ENCODE measurements at regions not wholly inside any gene's neighbourhood (a gene's known extent, or its start where the extent isn't known, plus 50 kb on each side); places are given as distances from the start of the nearest gene placed in this dataset.

DNA sequence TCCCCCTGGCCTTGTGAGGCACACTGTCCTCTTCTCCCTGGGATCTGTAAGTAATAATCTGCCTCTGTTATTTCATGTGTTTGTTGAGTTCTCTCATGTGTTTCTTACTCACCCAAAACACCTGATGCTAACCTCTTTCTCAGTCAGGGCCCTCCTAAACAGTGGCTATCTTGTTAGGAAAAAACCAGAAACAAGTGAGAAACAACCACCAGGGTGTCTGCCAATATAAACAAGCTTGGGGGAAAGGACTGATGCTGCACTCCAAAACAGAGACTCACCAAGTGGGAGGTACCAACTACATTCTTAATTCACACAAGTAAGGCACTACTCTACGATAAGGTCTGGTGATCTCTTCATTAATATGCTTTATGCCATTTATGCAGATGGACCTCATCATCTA lies 564.4 kb downstream of the SEMA5A start:
- no peak for DNase-seq

DNA sequence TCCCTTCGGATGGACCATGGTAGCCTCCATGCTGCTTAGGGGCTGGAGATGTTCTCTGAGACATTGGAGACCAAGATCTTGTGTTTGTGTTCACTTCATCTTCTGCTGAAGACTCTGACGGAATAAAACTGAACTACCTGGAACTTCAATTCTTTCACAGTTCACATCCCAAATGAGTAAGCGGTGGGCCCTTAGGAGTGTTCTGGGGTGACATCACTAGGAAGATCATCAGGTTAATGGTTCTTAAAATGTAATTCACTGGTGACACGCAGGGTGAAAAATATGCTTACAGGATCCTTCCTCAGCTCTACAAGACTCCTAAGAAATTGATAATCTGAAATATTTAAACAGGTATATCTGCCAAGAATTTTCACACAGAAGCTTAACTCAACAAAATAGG lies 561.5 kb downstream of the SEMA5A start:
- no peak for DNase-seq

All from right lung (tissue), 2 donors.